HG02588 (cell line): ENCODE measurements at regions not wholly inside any gene's neighbourhood (a gene's known extent, or its start where the extent isn't known, plus 50 kb on each side); places are given as distances from the start of the nearest gene placed in this dataset.
A peak's percentile ranks its signal among the peaks of the same experiment; 100 is the strongest.
"Not testable (repeated sequence)": the region's sequence is repeated elsewhere in the genome, so short reads cannot be mapped to it uniquely, and the experiment has no call there.

ENCODE experiments used
- ATAC-seq: cut with Tn5 transposase; IDR thresholded peaks from one replicate; pipeline ENCODE4 v1.9.1; 2021; ENCODE audit warnings: mild to moderate bottlenecking, moderate library complexity; ENCODE audit not compliant: unreplicated experiment

DNA sequence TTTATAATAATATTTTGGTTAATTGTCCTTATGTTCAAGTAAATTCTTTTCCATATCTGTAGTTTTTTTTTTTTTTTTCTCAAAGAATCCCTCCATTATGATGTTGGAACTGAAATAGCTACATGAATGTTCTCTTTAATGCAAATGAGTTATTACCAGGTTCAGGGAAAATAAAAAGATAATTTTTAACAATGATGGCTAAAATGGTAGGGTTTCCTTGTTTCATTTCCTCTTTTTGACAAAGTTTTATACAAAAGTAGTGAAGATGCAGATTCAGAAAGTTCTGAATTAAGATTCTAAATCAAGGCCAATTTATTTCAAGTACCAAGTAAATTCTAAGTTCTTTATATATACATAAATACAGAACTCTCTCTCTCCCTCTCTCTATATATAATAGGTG, 779.0 kb upstream of the INTU start:
- no peak for ATAC-seq

GRCh38 chr4:126856906-126857305, 775.9 kb upstream of the INTU start:
- ATAC-seq: no peak

DNA sequence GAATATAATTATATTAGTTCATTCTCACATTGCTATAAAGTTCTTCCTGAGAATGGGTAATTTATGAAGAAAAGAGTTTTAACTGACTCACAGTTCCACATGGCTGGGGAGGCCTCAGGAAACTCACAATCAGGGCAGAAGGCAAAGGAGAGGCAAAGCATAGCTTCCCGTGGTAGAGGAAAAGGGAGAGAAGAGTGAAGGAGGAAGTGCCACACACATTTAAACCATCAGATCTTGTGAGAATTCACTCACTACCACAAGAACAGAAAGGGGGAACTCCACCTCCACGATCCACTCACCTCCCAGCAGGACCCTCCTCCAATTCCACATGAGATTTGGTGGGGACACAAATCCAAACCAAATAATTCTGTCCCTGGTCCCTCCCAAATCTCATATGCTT, 773.4 kb upstream of the INTU start:
- ATAC-seq: no peak

GRCh38 chr4:126859872-126860271, 772.9 kb upstream of the INTU start:
- ATAC-seq: no peak

- no peak for ATAC-seq
Observed at GRCh38 chr4:126860308-126860707, 772.4 kb upstream of the INTU start.

- no peak for ATAC-seq
Observed at GRCh38 chr4:126869967-126870366, 762.8 kb upstream of the INTU start.

DNA sequence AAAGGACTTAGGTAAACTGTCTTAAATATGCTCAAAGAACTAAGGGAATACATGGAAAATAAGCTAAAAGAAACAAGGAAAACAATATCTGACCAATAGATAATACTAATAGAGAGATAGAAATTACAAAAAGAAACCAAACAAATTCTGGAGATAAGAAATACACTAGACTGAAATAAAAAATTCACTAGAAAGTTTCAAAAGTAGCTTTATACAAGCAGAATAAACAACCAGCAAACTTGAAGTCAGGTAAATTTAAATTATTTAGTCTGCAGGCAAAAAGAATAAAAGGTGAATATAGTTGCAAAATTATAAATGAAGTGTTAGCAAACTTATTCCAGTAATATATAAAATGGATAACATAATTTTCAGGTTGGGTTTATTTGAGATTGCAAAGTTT, 760.9 kb upstream of the INTU start:
- no peak for ATAC-seq

DNA sequence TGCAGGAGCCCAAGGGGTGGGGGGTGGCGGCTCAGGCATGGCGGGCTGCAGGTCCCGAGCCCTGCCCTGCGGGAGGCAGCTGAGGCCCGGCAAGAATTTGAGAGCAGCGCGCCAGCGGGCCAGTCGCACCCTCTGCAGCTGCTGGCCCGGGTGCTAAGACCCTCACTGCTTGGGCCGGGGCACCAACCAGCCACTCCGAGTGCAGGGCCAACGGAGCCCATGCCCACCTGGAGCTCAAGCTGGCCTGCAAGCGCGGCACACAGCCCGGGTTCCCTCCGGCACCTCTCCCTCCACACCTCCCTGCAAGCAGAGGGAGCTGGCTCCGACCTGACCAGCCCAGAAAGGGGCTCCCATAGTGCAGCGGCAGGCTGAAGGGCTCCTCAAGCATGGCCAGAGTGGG, 758.2 kb upstream of the INTU start:
- ATAC-seq: no peak

DNA sequence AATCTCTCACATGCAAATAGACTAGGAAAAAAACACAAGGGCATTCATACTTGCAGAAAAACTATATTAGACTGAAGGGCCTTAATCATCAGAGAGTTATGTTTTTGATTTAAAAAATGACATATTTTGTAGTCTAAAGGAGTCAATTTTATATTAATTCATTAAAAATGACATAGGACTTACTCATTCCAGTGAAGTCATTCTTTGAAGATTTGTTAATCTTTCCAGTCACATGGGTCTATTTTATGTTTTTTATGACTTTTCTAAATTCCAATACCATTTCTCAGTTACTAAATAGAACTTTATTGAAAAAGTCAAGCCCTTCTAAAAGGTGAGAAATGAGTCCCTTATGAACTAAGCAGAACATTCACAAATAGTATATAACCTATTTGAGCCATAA, 743.8 kb upstream of the INTU start:
- no peak for ATAC-seq

- no peak for ATAC-seq
Observed at GRCh38 chr4:126890383-126890782, 742.4 kb upstream of the INTU start.

GRCh38 chr4:126890994-126891393, 741.8 kb upstream of the INTU start:
- no peak for ATAC-seq

GRCh38 chr4:126894963-126895362, 737.8 kb upstream of the INTU start:
- ATAC-seq: no peak

GRCh38 chr4:126895988-126896570, 736.7 kb upstream of the INTU start:
- peak; percentile 64 for ATAC-seq

DNA sequence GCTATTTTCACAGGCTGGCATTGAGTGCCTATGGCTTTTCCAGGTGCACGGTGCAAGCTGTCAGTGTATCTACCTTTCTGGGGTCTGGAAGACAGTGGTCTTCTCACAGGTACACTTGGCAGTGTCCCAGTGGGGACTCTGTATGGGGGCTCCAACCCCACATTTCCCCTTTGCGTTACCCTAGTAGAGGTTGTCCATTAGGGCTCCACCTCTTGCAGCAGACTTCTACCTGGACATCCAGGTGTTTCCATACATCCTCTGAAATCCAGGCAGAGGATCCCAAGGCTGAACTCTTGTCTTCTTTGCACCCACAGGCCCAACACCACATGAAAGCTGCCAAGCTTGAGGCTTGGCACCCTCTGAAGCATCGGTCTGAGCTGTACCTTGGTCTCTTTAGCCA, 735.7 kb upstream of the INTU start:
- no peak for ATAC-seq

DNA sequence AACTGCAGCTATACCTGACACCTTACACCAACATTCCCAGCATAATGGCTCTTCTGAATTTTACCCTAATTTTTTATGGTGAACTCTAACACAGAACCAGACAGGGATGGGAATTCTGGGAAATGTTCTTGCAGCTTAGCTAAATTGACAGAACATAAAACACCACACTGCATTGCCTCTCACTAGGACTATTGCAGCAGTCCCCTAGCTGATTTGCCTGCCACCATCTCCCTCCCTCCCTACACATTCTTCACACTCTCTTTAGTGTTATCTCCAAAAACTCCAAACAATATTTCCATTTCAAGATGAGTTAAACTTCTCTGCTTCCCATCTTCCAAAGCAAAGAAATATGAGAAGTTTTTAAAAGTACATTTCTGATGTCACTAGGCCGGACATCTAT, 733.9 kb upstream of the INTU start:
- ATAC-seq: no peak

DNA sequence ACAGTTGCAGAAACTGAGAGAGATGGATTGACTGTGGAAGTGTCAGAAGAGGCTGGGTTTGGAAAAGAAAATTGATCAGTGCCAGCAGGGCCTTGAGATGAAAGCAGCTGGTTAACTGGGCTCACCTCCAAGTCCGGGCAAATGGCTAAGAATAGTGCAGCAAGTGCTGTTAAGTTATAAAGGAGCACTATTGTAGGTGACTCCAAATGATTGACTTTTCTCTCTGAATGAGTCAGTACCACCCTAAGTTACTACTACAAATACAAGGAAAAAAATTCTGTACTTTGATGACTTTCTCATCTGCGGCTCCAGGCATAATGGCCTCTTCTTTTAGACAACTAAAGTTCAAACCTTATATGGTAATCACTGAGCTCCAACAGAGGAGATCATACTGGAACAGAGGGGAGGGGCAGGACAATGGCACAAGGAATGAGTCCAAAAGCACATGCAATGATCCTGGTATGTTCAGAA, 733.4 kb upstream of the INTU start:
- no peak for ATAC-seq

DNA sequence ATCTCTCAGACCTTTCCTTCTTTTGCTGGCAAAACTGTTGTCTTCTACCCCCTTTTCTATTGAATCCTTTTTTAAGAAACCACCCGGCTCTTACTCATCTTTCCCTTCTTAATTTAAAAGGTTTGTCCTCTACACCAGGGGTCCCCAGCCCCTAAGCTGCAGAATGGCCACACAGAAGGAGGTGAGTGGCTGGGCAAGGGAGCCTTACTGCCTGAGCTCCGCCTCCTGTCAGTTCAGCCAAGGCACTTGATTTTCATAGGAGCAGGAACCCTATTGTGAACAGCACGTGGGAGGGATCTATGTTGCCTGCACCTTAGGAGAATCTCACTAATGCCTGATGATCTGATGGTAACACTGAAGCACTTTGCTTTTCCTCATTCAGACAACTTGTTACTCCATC, 726.3 kb upstream of the INTU start:
- ATAC-seq: no peak

DNA sequence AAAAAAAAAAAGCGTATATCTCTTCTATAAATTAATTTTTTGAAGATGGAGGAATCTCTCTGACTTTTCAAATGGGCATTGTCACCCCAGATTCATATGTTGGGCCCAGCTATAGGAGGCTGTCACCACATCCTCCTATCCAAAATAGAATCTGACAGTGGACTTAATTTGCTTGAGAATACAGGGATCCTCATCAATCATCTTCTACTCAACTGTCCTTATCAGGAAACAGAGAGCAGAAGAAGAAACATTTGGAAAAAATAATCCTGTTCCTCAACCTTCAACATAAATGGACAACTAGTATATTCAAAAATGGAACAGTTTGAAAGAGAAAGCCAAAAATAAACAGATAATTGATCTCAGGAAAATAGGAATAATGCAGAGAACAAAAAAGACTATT, 725.4 kb upstream of the INTU start:
- no peak for ATAC-seq

- ATAC-seq: no peak
Observed at GRCh38 chr4:126916049-126916625, 716.6 kb upstream of the INTU start.

DNA sequence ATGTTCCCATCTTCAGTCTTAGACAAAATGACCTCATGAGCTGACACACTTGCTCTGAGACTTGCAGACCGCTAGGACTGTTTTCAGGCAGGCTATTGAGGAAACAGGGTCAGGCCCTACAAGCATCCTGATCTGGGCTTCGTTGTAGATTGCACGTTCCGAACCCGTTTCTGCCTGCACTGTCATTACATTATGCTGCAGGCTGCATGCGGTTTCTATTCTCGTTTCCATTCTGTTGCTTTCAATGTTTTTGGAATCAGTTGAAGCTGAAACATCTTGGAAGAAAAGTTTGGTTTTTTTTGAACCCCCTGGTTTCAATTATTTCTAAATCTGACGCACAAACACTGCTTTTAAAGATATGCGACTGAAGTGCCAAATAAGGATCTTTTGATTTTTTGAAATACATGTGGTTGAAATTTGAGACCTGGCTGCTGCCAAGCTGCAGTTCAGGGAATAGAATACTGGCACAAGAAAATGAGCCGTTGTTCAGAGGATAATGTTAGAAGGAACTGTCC, 716.1 kb upstream of the INTU start:
- ATAC-seq: no peak

DNA sequence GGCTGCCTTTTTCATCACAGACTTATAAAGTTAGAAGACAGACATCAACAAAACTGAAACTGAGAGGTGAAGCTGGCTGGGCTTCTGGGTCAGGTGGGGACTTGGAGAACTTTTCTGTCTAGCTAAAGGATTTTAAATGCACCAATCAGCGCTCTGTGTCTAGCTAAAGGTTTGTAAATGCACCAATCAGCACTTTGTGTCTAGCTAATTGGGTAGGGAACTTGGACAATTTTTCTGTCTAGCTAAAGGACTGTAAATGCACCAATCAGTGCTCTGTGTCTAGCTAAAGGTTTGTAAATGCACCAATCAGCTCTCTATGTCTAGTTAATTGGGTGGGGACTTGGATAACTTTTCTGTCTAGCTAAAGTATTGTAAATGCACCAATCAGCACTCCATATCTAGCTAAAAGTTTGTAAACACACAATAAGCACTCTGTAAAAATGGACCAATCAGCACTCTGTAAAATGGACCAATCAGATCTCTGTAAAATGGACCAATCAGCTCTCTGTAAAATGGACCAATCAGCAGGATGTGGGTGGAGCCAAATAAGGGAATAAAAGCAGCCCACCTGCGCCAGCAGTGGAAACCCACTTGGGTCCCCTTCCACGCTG, 710.3 kb upstream of the INTU start:
- not testable (repeated sequence) for ATAC-seq

- no peak for ATAC-seq
Observed at GRCh38 chr4:126924237-126924636, 708.5 kb upstream of the INTU start.
